GM12878 (cell line): ENCODE measurements at regions not wholly inside any gene's neighbourhood (a gene's known extent, or its start where the extent isn't known, plus 50 kb on each side); places are given as distances from the start of the nearest gene placed in this dataset.

ENCODE experiments used
- ATAC-seq: fragments of 200-7000 bp; cut with Tn5 transposase; 3 replicates; pipeline ENCODE4 v1.9.1; 2020; ENCODE audit warnings: mild to moderate bottlenecking, moderate library complexity
- BruUV-seq: library from RNA; stranded (reverse); fragments of 400-500 nt; replicated peaks from 2 replicates; lab custom pipeline; 2021; lab: Mats Ljungman, UMichigan
- CTCF ChIA-PET: fragments of 300-600 bp; sonication (Branson Sonifier 250); formaldehyde crosslinking; extraction: SDS; loops from one replicate; lab custom pipeline; 2021; ENCODE audit warnings: inconsistent platforms; lab: Yijun Ruan, JAX
- POLR2A ChIA-PET: fragments of 350-600 bp; formaldehyde crosslinking; extraction: SDS; loops from one replicate; lab custom pipeline; 2021; ENCODE audit warnings: inconsistent platforms; lab: Charles Lee
- RAD21 ChIA-PET: fragments of 300-600 bp; sonication (Branson Sonifier 250); formaldehyde crosslinking; loops from one replicate; lab custom pipeline; 2023; ENCODE audit warnings: antibody characterized with exemption; ENCODE audit not compliant: unreplicated experiment; lab: Charles Lee
- SMC1A ChIA-PET: fragments of 300-600 bp; sonication (Branson Sonifier 250); formaldehyde crosslinking; loops from one replicate; lab custom pipeline; 2023; ENCODE audit not compliant: unreplicated experiment, uncharacterized antibody; lab: Charles Lee
- DNase-seq: peaks from one replicate; pipeline ENCODE4 v3.0.0-alpha.2; 2011; ENCODE audit warnings: low read depth, low spot score
- FAIRE-seq: peaks from 3 replicates; lab custom pipeline; 2011; peaks lifted over from hg19 to GRCh38; lab: Jason Lieb, UNC
- H2AFZ ChIP-seq: 2 replicates; pipeline ENCODE4 v1.6.0; 2011; ENCODE audit warnings: low read depth, low read length, control low read depth; ENCODE audit not compliant: control insufficient read depth
- H3K27ac ChIP-seq: 2 replicates; pipeline ENCODE4 v1.5.1; 2011; ENCODE audit warnings: control low read depth; ENCODE audit not compliant: control insufficient read depth, insufficient read depth
- H3K27me3 ChIP-seq, 2 experiments: replicated peaks in 1 of 2; 2 replicates each; pipeline versions ENCODE4 v1.6.0 to v1.6.1; 2011; ENCODE audit warnings: low read length in 1 of 2; ENCODE audit not compliant: control insufficient read depth in 2 of 2, insufficient read depth in 2 of 2
- H3K36me3 ChIP-seq, 2 experiments: 2 replicates each; pipeline ENCODE4 v1.5.1; 2011; ENCODE audit warnings: low read length in 1 of 2; ENCODE audit not compliant: control insufficient read depth in 2 of 2, insufficient read depth in 2 of 2
- H3K4me1 ChIP-seq: 2 replicates; pipeline ENCODE4 v1.6.1; 2011; ENCODE audit warnings: mild to moderate bottlenecking, low read length, moderate library complexity, mixed read lengths; ENCODE audit not compliant: control insufficient read depth, insufficient read depth
- H3K4me2 ChIP-seq: 2 replicates; pipeline ENCODE4 v1.6.0; 2011; ENCODE audit warnings: control low read depth; ENCODE audit not compliant: control insufficient read depth, insufficient read depth
- H3K4me3 ChIP-seq: fragments of 200-600 bp; sonication (generic); 2 replicates; pipeline ENCODE4 v1.5.1; 2016
- H3K79me2 ChIP-seq: 2 replicates; pipeline ENCODE4 v1.6.0; 2011; ENCODE audit warnings: low read length; ENCODE audit not compliant: control insufficient read depth, insufficient read depth
- H3K9ac ChIP-seq: 2 replicates; pipeline ENCODE4 v1.8.0; 2011; ENCODE audit warnings: low read length, control low read depth, mixed read lengths; ENCODE audit not compliant: control insufficient read depth, insufficient read depth
- H3K9me3 ChIP-seq: replicated peaks from 3 replicates; pipeline ENCODE4 v1.5.1; 2011; ENCODE audit warnings: mild to moderate bottlenecking, low read length; ENCODE audit not compliant: control insufficient read depth, insufficient read depth
- H4K20me1 ChIP-seq: 2 replicates; pipeline ENCODE4 v1.6.0; 2011; ENCODE audit not compliant: control insufficient read depth, insufficient read depth
- ATF7 ChIP-seq: fragments of 450-650 bp; IDR thresholded peaks from 2 replicates; pipeline ENCODE4 v1.6.1; 2016; ENCODE audit warnings: low read depth, mild to moderate bottlenecking
- CBFB ChIP-seq: IDR thresholded peaks from 2 replicates; pipeline ENCODE4 v1.6.1; 2016; ENCODE audit warnings: antibody characterized with exemption, low read depth
- CHD1 ChIP-seq: IDR thresholded peaks from 2 replicates; pipeline ENCODE4 v1.6.1; 2012; ENCODE audit warnings: low read depth, low read length, improper control_type of control experiment
- DPF2 ChIP-seq: fragments of 450-650 bp; IDR thresholded peaks from 2 replicates; pipeline ENCODE4 v1.6.1; 2017; ENCODE audit warnings: mild to moderate bottlenecking
- EZH2 ChIP-seq: IDR thresholded peaks from 2 replicates; pipeline ENCODE4 v1.6.1; 2012; ENCODE audit warnings: low read depth, mild to moderate bottlenecking, control low read depth, inconsistent platforms, low read length, borderline replicate concordance; ENCODE audit not compliant: control insufficient read depth
- IRF3 ChIP-seq: fragments of 450-650 bp; IDR thresholded peaks from 2 replicates; pipeline ENCODE4 v1.6.1; 2014; ENCODE audit warnings: mild to moderate bottlenecking
- KLF5 ChIP-seq: fragments of 450-650 bp; IDR thresholded peaks from 2 replicates; pipeline ENCODE4 v1.6.1; 2014; ENCODE audit warnings: mild to moderate bottlenecking; ENCODE audit not compliant: partially characterized antibody
- MEF2B ChIP-seq: fragments of 450-650 bp; IDR thresholded peaks from 2 replicates; pipeline ENCODE4 v1.6.1; 2018; ENCODE audit warnings: mild to moderate bottlenecking, moderate library complexity; ENCODE audit not compliant: partially characterized antibody, poor library complexity, severe bottlenecking
- NBN ChIP-seq: fragments of 450-650 bp; IDR thresholded peaks from 2 replicates; pipeline ENCODE4 v1.6.1; 2016
- NFYB ChIP-seq: IDR thresholded peaks from 2 replicates; pipeline ENCODE4 v1.6.1; 2011; ENCODE audit warnings: low read depth, mild to moderate bottlenecking, low read length, improper control_type of control experiment, moderate library complexity; ENCODE audit not compliant: insufficient read depth
- PAX8 ChIP-seq: fragments of 450-650 bp; IDR thresholded peaks from 2 replicates; pipeline ENCODE4 v1.6.1; 2017; ENCODE audit warnings: mild to moderate bottlenecking, moderate library complexity
- RB1 ChIP-seq: fragments of 450-650 bp; formaldehyde crosslinking; IDR thresholded peaks from 2 replicates; pipeline ENCODE4 v1.6.1; 2017; ENCODE audit warnings: mild to moderate bottlenecking, borderline replicate concordance
- SRF ChIP-seq, 2 experiments: IDR thresholded peaks; 2 replicates each; pipeline ENCODE4 v1.6.1; 2011; ENCODE audit warnings: low read depth in 2 of 2, low read length in 2 of 2, mild to moderate bottlenecking in 1 of 2, moderate library complexity in 1 of 2
- STAT1 ChIP-seq: fragments of 450-650 bp; conservative IDR thresholded peaks from 2 replicates; pipeline ENCODE4 v1.6.1; 2014; ENCODE audit warnings: antibody characterized with exemption, mild to moderate bottlenecking
- WGBS: methylation state at CpG from one replicate; pipeline ENCODE4 v1.1.6; 2016; ENCODE audit warnings: low lambda C conversion rate; ENCODE audit not compliant: insufficient replicate concordance, insufficient coverage; ENCODE audit errors: missing lambda C conversion rate; 5-methylcytosine and 5-hydroxymethylcytosine counted together
- in situ Hi-C: fragments of 300-500 bp; cut with MboI; formaldehyde crosslinking; loops from 9 replicates; pipeline ENCODE4 v1.14.3; 2018; ENCODE audit warnings: mixed read lengths
- intact Hi-C: fragments of 100-400 bp; cut with micrococcal nuclease; formaldehyde crosslinking; loops from one replicate; pipeline ENCODE4 v1.14.2; 2022; ENCODE audit not compliant: unreplicated experiment
- TF ChIP-seq, protein P1 (sequence below), 3 experiments: IDR thresholded peaks in 2 of 3; conservative IDR thresholded peaks in 1 of 3; 2 replicates each; pipeline ENCODE4 v1.5.1; 2011; ENCODE audit warnings: low read depth in 3 of 3, low read length in 3 of 3, mild to moderate bottlenecking in 3 of 3, control low read depth in 2 of 3, moderate library complexity in 2 of 3, inconsistent platforms in 1 of 3, mixed read lengths in 1 of 3; ENCODE audit not compliant: control insufficient read depth in 2 of 3, insufficient read depth in 1 of 3; ENCODE audit errors: extremely low read depth in 1 of 3
- TF ChIP-seq, protein P2 (sequence below): IDR thresholded peaks from 2 replicates; pipeline ENCODE4 v1.6.1; 2012; ENCODE audit warnings: low read depth, low read length, improper control_type of control experiment

DNA sequence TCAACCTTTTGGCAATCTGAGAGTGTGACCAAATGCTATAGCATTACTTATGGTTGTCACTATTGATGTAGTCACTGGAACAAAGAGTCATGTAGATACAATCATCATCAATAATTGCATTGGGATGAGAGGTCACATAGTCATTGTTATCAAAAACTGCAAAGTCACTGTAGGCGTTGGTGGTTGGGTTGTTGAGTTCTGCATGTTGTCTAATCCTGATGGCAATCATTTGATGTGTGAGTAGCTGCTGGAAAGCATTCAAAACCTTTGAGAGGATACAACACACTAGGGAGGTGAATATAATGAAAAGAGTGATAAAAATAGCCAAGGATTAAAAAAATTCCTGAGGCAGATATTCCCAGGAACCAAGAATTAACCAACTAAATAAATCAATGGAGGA lies 214.7 kb upstream of the SYT10 start:
- Histone ChIP-seq H3K4me1 (no peaks in the 10 kb centered on the region), H3K4me3 (no peak overlapping the region), H3K36me3 (no peaks in the 10 kb centered on the region), H3K27ac (no peak overlapping the region), H3K9ac (no peak overlapping the region), H3K9me3 (no peaks in the 10 kb centered on the region), H2AFZ (no peak overlapping the region), H3K4me2 (no peak overlapping the region), H3K27me3 (no peaks in the 10 kb centered on the region), H4K20me1 (no peaks in the 10 kb centered on the region), H3K79me2 (no peaks in the 10 kb centered on the region)
- in situ Hi-C loops = no loop called here
- FAIRE-seq (no peak), DNase-seq (no peak), ATAC-seq (no peak)
- ChIA-PET CTCF (no interaction called here), RAD21 (no interaction called here), SMC1A (no interaction called here), POLR2A (no interaction called here)
- intact Hi-C loops = no loop called here
- TF ChIP-seq KLF5 (no peak), ATF7 (no peak), STAT1 (no peak), PAX8 (no peak), SRF (IDR thresholded peaks at IDR 0.05; ENCODE audit: low read depth in 2 of 2, low read length in 2 of 2) (no peak), DPF2 (no peak), NBN (no peak), NFYB (no peak), MEF2B (no peak), IRF3 (no peak), CHD1 (no peak), CBFB (no peak), EZH2 (no peak), RB1 (no peak)
- TF ChIP-seq, protein P1, sequence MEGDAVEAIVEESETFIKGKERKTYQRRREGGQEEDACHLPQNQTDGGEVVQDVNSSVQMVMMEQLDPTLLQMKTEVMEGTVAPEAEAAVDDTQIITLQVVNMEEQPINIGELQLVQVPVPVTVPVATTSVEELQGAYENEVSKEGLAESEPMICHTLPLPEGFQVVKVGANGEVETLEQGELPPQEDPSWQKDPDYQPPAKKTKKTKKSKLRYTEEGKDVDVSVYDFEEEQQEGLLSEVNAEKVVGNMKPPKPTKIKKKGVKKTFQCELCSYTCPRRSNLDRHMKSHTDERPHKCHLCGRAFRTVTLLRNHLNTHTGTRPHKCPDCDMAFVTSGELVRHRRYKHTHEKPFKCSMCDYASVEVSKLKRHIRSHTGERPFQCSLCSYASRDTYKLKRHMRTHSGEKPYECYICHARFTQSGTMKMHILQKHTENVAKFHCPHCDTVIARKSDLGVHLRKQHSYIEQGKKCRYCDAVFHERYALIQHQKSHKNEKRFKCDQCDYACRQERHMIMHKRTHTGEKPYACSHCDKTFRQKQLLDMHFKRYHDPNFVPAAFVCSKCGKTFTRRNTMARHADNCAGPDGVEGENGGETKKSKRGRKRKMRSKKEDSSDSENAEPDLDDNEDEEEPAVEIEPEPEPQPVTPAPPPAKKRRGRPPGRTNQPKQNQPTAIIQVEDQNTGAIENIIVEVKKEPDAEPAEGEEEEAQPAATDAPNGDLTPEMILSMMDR (IDR thresholded peaks at IDR 0.05 in 2 of 3, conservative IDR thresholded peaks at IDR 0.05 in 1 of 3; ENCODE audit: control insufficient read depth in 2 of 3, extremely low read depth in 1 of 3, insufficient read depth in 1 of 3, low read depth in 3 of 3, low read length in 3 of 3) = no peak
- TF ChIP-seq, protein P2, sequence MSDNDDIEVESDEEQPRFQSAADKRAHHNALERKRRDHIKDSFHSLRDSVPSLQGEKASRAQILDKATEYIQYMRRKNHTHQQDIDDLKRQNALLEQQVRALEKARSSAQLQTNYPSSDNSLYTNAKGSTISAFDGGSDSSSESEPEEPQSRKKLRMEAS = no peak
- 0% methylated on average over 1 of the region's 1 CpG for WGBS
- BruUV-seq = no TSS peak
